ENCODE measurements at regions not wholly inside any gene's neighbourhood (a gene's known extent, or its start where the extent isn't known, plus 50 kb on each side); places are given as distances from the start of the nearest gene placed in this dataset.

DNA sequence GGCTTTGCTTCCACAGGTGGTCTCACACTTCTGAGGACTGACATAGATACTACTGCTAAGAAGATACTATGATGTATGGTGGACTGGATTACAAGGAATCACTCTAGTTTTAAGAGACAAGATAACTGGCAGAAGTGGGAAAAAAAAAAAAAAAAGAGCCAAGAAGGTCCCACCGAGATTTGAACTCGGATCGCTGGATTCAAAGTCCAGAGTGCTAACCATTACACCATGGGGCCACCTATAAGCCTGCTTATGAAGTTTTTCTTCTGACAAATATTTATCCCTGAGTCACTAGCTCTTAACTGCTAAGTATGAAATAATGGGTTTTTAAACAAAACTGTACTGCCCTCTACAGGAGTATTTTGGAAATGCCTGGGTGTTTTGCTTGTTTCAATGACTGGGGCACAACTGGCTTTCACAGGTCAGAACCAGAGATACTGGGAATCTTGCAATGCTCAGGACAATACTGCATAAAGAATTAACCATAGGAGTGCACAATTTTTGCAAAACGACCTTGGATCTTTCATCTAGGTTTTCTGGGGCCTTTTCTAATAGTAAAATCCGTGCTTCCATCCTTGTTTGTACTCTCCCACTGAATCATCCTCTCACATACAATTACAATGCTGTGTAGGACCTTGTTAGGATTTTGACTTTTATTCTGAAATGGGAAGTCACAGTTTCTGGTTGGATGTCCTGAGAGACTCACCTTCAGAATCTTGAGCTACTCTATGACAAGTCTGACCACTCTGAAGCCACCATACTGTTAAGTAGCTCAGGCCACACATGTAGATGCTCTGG, 116.3 kb downstream of the OR2B2 start (continued):
- peak; percentile 41; the same call in 1 of the 2 replicates for TF ChIP-seq ZNF629 (CRISPR knock-in tag; conservative IDR thresholded peaks at IDR 0.05)
- TF ChIP-seq ZBTB40 (IDR thresholded peaks at IDR 0.05): no peak
- no peak for TF ChIP-seq ZBTB40 (CRISPR knock-in tag; IDR thresholded peaks at IDR 0.05)
- TF ChIP-seq MTERF4 (CRISPR knock-in tag; IDR thresholded peaks at IDR 0.05): no peak
- TF ChIP-seq ZNF816 (CRISPR knock-in tag; IDR thresholded peaks at IDR 0.05; ENCODE audit: borderline replicate concordance): peak; percentile 88; the same call in 1 of the 2 replicates
- TF ChIP-seq ZNF274 (CRISPR knock-in tag; IDR thresholded peaks at IDR 0.05): no peak
- TF ChIP-seq ZNF772 (CRISPR knock-in tag; IDR thresholded peaks at IDR 0.05): no peak
- TF ChIP-seq IKZF4 (CRISPR knock-in tag; IDR thresholded peaks at IDR 0.05; ENCODE audit: borderline replicate concordance, low read depth, not compliant biosample characterization): no peak
- TF ChIP-seq FOXA3 (CRISPR knock-in tag; IDR thresholded peaks at IDR 0.05): peak; percentile 77
- TF ChIP-seq, protein P1, sequence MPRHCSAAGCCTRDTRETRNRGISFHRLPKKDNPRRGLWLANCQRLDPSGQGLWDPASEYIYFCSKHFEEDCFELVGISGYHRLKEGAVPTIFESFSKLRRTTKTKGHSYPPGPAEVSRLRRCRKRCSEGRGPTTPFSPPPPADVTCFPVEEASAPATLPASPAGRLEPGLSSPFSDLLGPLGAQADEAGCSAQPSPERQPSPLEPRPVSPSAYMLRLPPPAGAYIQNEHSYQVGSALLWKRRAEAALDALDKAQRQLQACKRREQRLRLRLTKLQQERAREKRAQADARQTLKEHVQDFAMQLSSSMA (CRISPR knock-in tag; IDR thresholded peaks at IDR 0.05): no peak
- TF ChIP-seq ZNF296 (CRISPR knock-in tag; conservative IDR thresholded peaks at IDR 0.05): no peak
- TF ChIP-seq, protein P2, sequence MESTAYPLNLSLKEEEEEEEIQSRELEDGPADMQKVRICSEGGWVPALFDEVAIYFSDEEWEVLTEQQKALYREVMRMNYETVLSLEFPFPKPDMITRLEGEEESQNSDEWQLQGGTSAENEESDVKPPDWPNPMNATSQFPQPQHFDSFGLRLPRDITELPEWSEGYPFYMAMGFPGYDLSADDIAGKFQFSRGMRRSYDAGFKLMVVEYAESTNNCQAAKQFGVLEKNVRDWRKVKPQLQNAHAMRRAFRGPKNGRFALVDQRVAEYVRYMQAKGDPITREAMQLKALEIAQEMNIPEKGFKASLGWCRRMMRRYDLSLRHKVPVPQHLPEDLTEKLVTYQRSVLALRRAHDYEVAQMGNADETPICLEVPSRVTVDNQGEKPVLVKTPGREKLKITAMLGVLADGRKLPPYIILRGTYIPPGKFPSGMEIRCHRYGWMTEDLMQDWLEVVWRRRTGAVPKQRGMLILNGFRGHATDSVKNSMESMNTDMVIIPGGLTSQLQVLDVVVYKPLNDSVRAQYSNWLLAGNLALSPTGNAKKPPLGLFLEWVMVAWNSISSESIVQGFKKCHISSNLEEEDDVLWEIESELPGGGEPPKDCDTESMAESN (CRISPR knock-in tag; conservative IDR thresholded peaks at IDR 0.05): peak; percentile 56; the same call in 1 of the 2 replicates
- TF ChIP-seq ZNF20 (CRISPR knock-in tag; IDR thresholded peaks at IDR 0.05): no peak

All from HepG2 (cell line).